SK-N-SH treated with all-trans-retinoic acid at 6 μM for 48 hours (cell line): ENCODE measurements at regions not wholly inside any gene's neighbourhood (a gene's known extent, or its start where the extent isn't known, plus 50 kb on each side); places are given as distances from the start of the nearest gene placed in this dataset.

ENCODE experiments used
- ATAC-seq: fragments of 200-7000 bp; cut with Tn5 transposase; 3 replicates; pipeline ENCODE4 v1.9.1; 2020; ENCODE audit warnings: mild to moderate bottlenecking, moderate library complexity
- ARNTL ChIP-seq: fragments of 450-650 bp; formaldehyde crosslinking; IDR thresholded peaks from 2 replicates; pipeline ENCODE4 v1.5.0; 2020; ENCODE audit warnings: low read depth, mild to moderate bottlenecking, moderate library complexity, borderline replicate concordance
- BACH2 ChIP-seq: fragments of 250-450 bp; sonication (Bioruptor Pico); IDR thresholded peaks from 2 replicates; pipeline ENCODE4 v1.9.0; 2021; ENCODE audit warnings: mild to moderate bottlenecking, borderline replicate concordance
- CSDC2 ChIP-seq: fragments of 250-450 bp; sonication (Bioruptor Pico); IDR thresholded peaks from 2 replicates; pipeline ENCODE4 v1.5.0; 2020; ENCODE audit warnings: mild to moderate bottlenecking, moderate library complexity
- ESRRG ChIP-seq: fragments of 250-450 bp; sonication (Bioruptor Pico); IDR thresholded peaks from 2 replicates; pipeline ENCODE4 v1.6.1; 2021; ENCODE audit warnings: mild to moderate bottlenecking
- GLIS3 ChIP-seq: fragments of 250-450 bp; sonication (Bioruptor Pico); IDR thresholded peaks from 2 replicates; pipeline ENCODE4 v1.5.0; 2020; ENCODE audit warnings: mild to moderate bottlenecking, moderate library complexity
- ISL1 ChIP-seq: fragments of 250-450 bp; sonication (Bioruptor Pico); IDR thresholded peaks from 2 replicates; pipeline ENCODE4 v2.1.2; 2022; ENCODE audit warnings: mild to moderate bottlenecking, moderate library complexity
- OSR1 ChIP-seq: fragments of 250-450 bp; sonication (Bioruptor Pico); IDR thresholded peaks from 2 replicates; pipeline ENCODE4 v1.8.0; 2022; ENCODE audit warnings: moderate library complexity, mild to moderate bottlenecking, inconsistent platforms
- PPARA ChIP-seq: fragments of 250-450 bp; sonication (Bioruptor Pico); IDR thresholded peaks from 2 replicates; pipeline ENCODE4 v1.5.0; 2020; ENCODE audit warnings: mild to moderate bottlenecking, borderline replicate concordance
- RARB ChIP-seq: fragments of 250-450 bp; sonication (Bioruptor Pico); IDR thresholded peaks from 2 replicates; pipeline ENCODE4 v1.8.0; 2021; ENCODE audit warnings: mild to moderate bottlenecking, moderate library complexity
- SNAI2 ChIP-seq: fragments of 250-450 bp; sonication (Bioruptor Pico); IDR thresholded peaks from 2 replicates; pipeline ENCODE4 v1.5.0; 2020; ENCODE audit warnings: mild to moderate bottlenecking, moderate library complexity
- TOX ChIP-seq: fragments of 250-450 bp; sonication (Bioruptor Pico); IDR thresholded peaks from 2 replicates; pipeline ENCODE4 v1.8.0; 2021; ENCODE audit warnings: mild to moderate bottlenecking, moderate library complexity, borderline replicate concordance
- ZC3H10 ChIP-seq: fragments of 250-450 bp; sonication (Bioruptor Pico); IDR thresholded peaks from 2 replicates; pipeline ENCODE4 v1.5.1; 2021; ENCODE audit warnings: mild to moderate bottlenecking, moderate library complexity
- ZFP30 ChIP-seq: fragments of 450-650 bp; formaldehyde crosslinking; IDR thresholded peaks from 2 replicates; pipeline ENCODE4 v1.5.0; 2022; ENCODE audit warnings: mild to moderate bottlenecking, moderate library complexity
- ZNF70 ChIP-seq: fragments of 450-650 bp; formaldehyde crosslinking; IDR thresholded peaks from 2 replicates; pipeline ENCODE4 v1.5.0; 2020; ENCODE audit warnings: mild to moderate bottlenecking, moderate library complexity
- ZNF8 ChIP-seq: fragments of 450-650 bp; formaldehyde crosslinking; IDR thresholded peaks from 2 replicates; pipeline ENCODE4 v1.5.0; 2020; ENCODE audit warnings: mild to moderate bottlenecking, moderate library complexity
- TF ChIP-seq, protein P1 (sequence below): fragments of 250-450 bp; sonication (Bioruptor Pico); IDR thresholded peaks from 2 replicates; pipeline ENCODE4 v1.8.0; 2021; ENCODE audit warnings: low read depth, mild to moderate bottlenecking, moderate library complexity, borderline replicate concordance
- TF ChIP-seq, protein P2 (sequence below): fragments of 250-450 bp; sonication (Bioruptor Pico); IDR thresholded peaks from 2 replicates; pipeline ENCODE4 v1.5.1; 2020; ENCODE audit warnings: low read depth, mild to moderate bottlenecking, moderate library complexity
- TF ChIP-seq, protein P3 (sequence below): fragments of 250-450 bp; sonication (Bioruptor Pico); IDR thresholded peaks from 2 replicates; pipeline ENCODE4 v1.5.1; 2021; ENCODE audit warnings: mild to moderate bottlenecking, moderate library complexity
- TF ChIP-seq, protein P4 (sequence below): fragments of 250-450 bp; sonication (Bioruptor Pico); IDR thresholded peaks from 2 replicates; pipeline ENCODE4 v1.5.0; 2020; ENCODE audit warnings: mild to moderate bottlenecking, moderate library complexity

DNA sequence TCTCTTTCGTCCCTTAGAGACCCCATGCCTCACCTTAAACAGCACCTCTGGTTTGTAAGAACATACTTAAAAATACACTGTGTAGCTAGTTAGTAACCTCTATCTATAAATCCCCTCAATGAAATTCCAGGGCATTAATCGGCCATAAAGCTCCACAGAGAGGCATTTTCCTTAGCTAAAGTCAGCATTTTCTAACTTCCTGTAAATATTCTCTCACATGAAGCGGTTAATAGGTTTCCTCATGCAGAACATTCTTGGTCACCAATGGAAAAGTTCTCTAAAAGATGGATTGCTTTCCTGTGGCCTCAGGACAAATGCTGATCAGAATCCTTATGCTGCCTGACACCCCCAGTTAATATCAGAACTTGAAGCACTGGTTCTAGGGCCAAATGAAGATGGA lies 248.6 kb upstream of the BOD1L1 start:
- no peak for ATAC-seq
- TF ChIP-seq ZNF70 (no peak), OSR1 (CRISPR knock-in tag) (no peak), ZFP30 (CRISPR knock-in tag) (no peak), SNAI2 (CRISPR knock-in tag) (no peak)
- TF ChIP-seq, protein P1, sequence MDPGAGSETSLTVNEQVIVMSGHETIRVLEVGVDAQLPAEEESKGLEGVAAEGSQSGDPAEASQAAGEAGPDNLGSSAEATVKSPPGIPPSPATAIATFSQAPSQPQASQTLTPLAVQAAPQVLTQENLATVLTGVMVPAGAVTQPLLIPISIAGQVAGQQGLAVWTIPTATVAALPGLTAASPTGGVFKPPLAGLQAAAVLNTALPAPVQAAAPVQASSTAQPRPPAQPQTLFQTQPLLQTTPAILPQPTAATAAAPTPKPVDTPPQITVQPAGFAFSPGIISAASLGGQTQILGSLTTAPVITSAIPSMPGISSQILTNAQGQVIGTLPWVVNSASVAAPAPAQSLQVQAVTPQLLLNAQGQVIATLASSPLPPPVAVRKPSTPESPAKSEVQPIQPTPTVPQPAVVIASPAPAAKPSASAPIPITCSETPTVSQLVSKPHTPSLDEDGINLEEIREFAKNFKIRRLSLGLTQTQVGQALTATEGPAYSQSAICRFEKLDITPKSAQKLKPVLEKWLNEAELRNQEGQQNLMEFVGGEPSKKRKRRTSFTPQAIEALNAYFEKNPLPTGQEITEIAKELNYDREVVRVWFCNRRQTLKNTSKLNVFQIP = no peak
- TF ChIP-seq, protein P2, sequence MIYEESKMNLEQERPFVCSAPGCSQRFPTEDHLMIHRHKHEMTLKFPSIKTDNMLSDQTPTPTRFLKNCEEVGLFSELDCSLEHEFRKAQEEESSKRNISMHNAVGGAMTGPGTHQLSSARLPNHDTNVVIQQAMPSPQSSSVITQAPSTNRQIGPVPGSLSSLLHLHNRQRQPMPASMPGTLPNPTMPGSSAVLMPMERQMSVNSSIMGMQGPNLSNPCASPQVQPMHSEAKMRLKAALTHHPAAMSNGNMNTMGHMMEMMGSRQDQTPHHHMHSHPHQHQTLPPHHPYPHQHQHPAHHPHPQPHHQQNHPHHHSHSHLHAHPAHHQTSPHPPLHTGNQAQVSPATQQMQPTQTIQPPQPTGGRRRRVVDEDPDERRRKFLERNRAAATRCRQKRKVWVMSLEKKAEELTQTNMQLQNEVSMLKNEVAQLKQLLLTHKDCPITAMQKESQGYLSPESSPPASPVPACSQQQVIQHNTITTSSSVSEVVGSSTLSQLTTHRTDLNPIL (CRISPR knock-in tag) = no peak

DNA sequence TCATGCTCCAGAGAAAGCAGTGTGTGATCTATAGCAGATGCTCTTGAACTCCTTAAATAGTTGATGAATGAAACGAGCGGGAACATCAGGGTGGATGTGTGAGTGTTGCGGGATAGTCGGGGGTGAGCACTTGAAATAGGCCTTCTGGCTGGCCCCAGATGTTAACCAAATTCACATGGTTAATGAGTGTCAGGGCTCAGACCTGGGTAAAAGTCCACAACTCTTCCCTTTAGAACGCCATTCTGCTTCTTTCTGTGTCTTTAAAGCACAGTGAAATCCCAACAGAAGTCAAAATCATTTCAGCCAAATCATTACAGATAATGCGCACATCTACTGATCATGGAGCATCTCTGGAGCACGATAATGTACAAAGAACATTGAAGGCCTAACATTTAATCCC lies 249.4 kb upstream of the BOD1L1 start:
- no peak for TF ChIP-seq ISL1 (CRISPR knock-in tag)
- TF ChIP-seq CSDC2 (CRISPR knock-in tag) = no peak
- no peak for TF ChIP-seq ARNTL (CRISPR knock-in tag)
- no peak for ATAC-seq

DNA sequence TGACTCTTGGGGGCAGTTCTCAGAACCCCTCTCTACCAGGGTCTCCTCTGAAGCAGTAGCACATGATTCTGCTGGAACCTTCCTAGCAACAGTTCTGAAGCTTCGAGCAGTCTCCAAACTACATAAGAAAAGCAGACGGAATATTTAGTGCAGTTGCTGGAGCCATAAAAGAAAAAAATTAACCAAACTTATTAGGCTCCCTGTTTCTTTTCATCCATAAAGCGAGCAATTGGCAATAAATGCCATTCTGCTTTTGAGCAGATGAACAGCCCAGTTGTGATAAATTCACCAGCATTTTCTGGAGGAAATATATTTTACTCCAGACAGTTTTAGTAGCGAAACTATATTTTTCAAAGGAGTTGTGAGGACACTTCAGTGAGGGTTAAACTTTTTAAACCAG lies 250.1 kb upstream of the BOD1L1 start:
- no peak for ATAC-seq
- TF ChIP-seq ZC3H10 (CRISPR knock-in tag) = no peak
- no peak for TF ChIP-seq GLIS3 (CRISPR knock-in tag)
- no peak for TF ChIP-seq BACH2 (CRISPR knock-in tag)
- TF ChIP-seq, protein P3, sequence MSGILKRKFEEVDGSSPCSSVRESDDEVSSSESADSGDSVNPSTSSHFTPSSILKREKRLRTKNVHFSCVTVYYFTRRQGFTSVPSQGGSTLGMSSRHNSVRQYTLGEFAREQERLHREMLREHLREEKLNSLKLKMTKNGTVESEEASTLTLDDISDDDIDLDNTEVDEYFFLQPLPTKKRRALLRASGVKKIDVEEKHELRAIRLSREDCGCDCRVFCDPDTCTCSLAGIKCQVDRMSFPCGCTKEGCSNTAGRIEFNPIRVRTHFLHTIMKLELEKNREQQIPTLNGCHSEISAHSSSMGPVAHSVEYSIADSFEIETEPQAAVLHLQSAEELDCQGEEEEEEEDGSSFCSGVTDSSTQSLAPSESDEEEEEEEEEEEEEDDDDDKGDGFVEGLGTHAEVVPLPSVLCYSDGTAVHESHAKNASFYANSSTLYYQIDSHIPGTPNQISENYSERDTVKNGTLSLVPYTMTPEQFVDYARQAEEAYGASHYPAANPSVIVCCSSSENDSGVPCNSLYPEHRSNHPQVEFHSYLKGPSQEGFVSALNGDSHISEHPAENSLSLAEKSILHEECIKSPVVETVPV (CRISPR knock-in tag) = no peak
- TF ChIP-seq ZNF70 = no peak
- no peak for TF ChIP-seq ESRRG (CRISPR knock-in tag)
- no peak for TF ChIP-seq SNAI2 (CRISPR knock-in tag)
- TF ChIP-seq CSDC2 (CRISPR knock-in tag) = no peak
- TF ChIP-seq TOX (CRISPR knock-in tag) = no peak
- no peak for TF ChIP-seq RARB (CRISPR knock-in tag)
- TF ChIP-seq, protein P4, sequence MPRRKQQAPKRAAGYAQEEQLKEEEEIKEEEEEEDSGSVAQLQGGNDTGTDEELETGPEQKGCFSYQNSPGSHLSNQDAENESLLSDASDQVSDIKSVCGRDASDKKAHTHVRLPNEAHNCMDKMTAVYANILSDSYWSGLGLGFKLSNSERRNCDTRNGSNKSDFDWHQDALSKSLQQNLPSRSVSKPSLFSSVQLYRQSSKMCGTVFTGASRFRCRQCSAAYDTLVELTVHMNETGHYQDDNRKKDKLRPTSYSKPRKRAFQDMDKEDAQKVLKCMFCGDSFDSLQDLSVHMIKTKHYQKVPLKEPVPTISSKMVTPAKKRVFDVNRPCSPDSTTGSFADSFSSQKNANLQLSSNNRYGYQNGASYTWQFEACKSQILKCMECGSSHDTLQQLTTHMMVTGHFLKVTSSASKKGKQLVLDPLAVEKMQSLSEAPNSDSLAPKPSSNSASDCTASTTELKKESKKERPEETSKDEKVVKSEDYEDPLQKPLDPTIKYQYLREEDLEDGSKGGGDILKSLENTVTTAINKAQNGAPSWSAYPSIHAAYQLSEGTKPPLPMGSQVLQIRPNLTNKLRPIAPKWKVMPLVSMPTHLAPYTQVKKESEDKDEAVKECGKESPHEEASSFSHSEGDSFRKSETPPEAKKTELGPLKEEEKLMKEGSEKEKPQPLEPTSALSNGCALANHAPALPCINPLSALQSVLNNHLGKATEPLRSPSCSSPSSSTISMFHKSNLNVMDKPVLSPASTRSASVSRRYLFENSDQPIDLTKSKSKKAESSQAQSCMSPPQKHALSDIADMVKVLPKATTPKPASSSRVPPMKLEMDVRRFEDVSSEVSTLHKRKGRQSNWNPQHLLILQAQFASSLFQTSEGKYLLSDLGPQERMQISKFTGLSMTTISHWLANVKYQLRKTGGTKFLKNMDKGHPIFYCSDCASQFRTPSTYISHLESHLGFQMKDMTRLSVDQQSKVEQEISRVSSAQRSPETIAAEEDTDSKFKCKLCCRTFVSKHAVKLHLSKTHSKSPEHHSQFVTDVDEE (CRISPR knock-in tag) = no peak
- no peak for TF ChIP-seq ZFP30 (CRISPR knock-in tag)
- no peak for TF ChIP-seq OSR1 (CRISPR knock-in tag)
- TF ChIP-seq, protein P1 = no peak
- no peak for TF ChIP-seq PPARA (CRISPR knock-in tag)
- TF ChIP-seq ARNTL (CRISPR knock-in tag) = no peak

DNA sequence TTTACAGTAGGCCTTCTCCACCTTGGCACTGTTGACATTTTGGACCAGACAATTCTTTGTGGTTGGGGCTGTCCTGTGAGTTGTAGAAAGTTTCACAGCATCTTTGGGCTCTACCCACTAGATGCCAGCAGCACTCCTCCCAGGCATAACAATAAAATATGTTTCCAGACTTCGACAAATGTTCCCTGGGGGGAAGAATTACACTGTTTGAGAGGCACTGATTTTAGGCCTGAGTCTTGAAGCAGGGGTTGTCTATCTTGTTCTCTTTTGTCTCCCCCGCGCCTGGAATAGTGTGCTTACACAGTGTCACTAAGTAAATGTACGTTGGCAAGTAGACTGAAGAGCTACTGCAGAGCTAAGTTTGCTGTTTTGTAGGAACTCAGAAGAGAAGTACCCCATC lies 254.4 kb upstream of the BOD1L1 start:
- peak; percentile 66 for ATAC-seq

More for the DNA sequence above, 254.4 kb upstream of the BOD1L1 start:
- no peak for TF ChIP-seq GLIS3 (CRISPR knock-in tag)
- TF ChIP-seq BACH2 (CRISPR knock-in tag) = no peak
- TF ChIP-seq, protein P1 = no peak
- no peak for TF ChIP-seq ZC3H10 (CRISPR knock-in tag)
- no peak for TF ChIP-seq ISL1 (CRISPR knock-in tag)
- TF ChIP-seq ZFP30 (CRISPR knock-in tag) = no peak
- no peak for TF ChIP-seq SNAI2 (CRISPR knock-in tag)
- TF ChIP-seq, protein P4 (CRISPR knock-in tag) = no peak
- TF ChIP-seq OSR1 (CRISPR knock-in tag) = no peak
- no peak for TF ChIP-seq ZNF8
- TF ChIP-seq ARNTL (CRISPR knock-in tag) = no peak
